ENCODE measurements at regions not wholly inside any gene's neighbourhood (a gene's known extent, or its start where the extent isn't known, plus 50 kb on each side); places are given as distances from the start of the nearest gene placed in this dataset.

- TF ChIP-seq CEBPB (IDR thresholded peaks at IDR 0.05; ENCODE audit: low read depth) = no peak
- no peak for TF ChIP-seq SP1 (IDR thresholded peaks at IDR 0.05; ENCODE audit: low read depth)
- TF ChIP-seq TCF7L2 (IDR thresholded peaks at IDR 0.05; ENCODE audit: borderline replicate concordance, extremely low read depth, insufficient read depth, insufficient read length) = no peak
These were observed 75.0 kb upstream of the EXOC2 start (continued) for GRCh38 chr6:767755-768512.

GRCh38 chr6:766625-767024, 73.7 kb upstream of the EXOC2 start:
- ChIA-PET RAD21 (ENCODE audit: low non-redundant PET in 1 of 2, low total read pairs in 2 of 2, uncharacterized antibody in 2 of 2, unreplicated experiment in 2 of 2) (no interaction called here), CTCF (no interaction called here), POLR2A (no interaction called here)
- Histone ChIP-seq H3K4me1 (ENCODE audit: control insufficient read depth in 1 of 2, insufficient read depth in 2 of 2, low read length in 2 of 2) (no peaks in the 10 kb centered on the region), H3K9ac (ENCODE audit: low read length) (no peak overlapping the region), H3K4me2 (ENCODE audit: low read length) (no peak overlapping the region), H3K9me2 (ENCODE audit: insufficient read depth) (no peaks in the 10 kb centered on the region), H4K20me1 (ENCODE audit: insufficient read depth) (no peaks in the 10 kb centered on the region), H3K27ac (ENCODE audit: low read depth, low read length) (no peak overlapping the region), H3K27me3 (ENCODE audit: insufficient read depth, low read length) (peaks cover 11% of the 10 kb centered on the region), H3K36me3 (ENCODE audit: control insufficient read depth in 1 of 2, insufficient read depth in 2 of 2, low read length in 2 of 2) (no peaks in the 10 kb centered on the region), H2AFZ (ENCODE audit: low read depth, low read length, poor library complexity, severe bottlenecking) (no peak overlapping the region), H3K4me3 (replicated peaks in 1 of 2; ENCODE audit: low read depth in 1 of 2, low read length in 2 of 2) (no peak overlapping the region), H3K79me2 (ENCODE audit: insufficient read depth, low read length) (no peaks in the 10 kb centered on the region), H3K9me3 (ENCODE audit: control insufficient read depth in 1 of 2, insufficient read depth in 1 of 2, low read depth in 1 of 2, low read length in 2 of 2) (no peaks in the 10 kb centered on the region)
- BruUV-seq (replicated peaks) = no TSS peak
- ATAC-seq (no peak), DNase-seq (ENCODE audit: low read depth, low spot score) (no peak)
- intact Hi-C loops (cut with micrococcal nuclease) = no loop called here
- TF ChIP-seq RAD21 (IDR thresholded peaks at IDR 0.05; ENCODE audit: low read depth) (no peak), ZNF274 (IDR thresholded peaks at IDR 0.05; ENCODE audit: low read depth, low read length) (no peak), POLR2A (IDR thresholded peaks at IDR 0.05; ENCODE audit: borderline replicate concordance, extremely low read depth, insufficient read depth, insufficient read length) (no peak), SP1 (IDR thresholded peaks at IDR 0.05; ENCODE audit: low read depth) (no peak), JUND (IDR thresholded peaks at IDR 0.05) (no peak), ZBTB33 (IDR thresholded peaks at IDR 0.05; ENCODE audit: extremely low read depth, insufficient replicate concordance, low read length) (no peak), ELF1 (IDR thresholded peaks at IDR 0.05; ENCODE audit: borderline replicate concordance, low read depth) (no peak)
